H1 (cell line): ENCODE measurements at regions not wholly inside any gene's neighbourhood (a gene's known extent, or its start where the extent isn't known, plus 50 kb on each side); places are given as distances from the start of the nearest gene placed in this dataset.

Experiments used
- CBX5 ChIP-seq: fragments of 300-800, 300-1000 bp; sonication (generic); IDR thresholded peaks from 2 replicates; pipeline ENCODE4 v1.7.1; 2016; ENCODE audit warnings: antibody characterized with exemption, low read length, low read depth
- EGR1 ChIP-seq: IDR thresholded peaks from 2 replicates; pipeline ENCODE4 v1.6.1; 2011; ENCODE audit warnings: low read depth, low read length, borderline replicate concordance
- EZH2 ChIP-seq: fragments of 200-600 bp; sonication (generic); IDR thresholded peaks from 2 replicates; pipeline ENCODE4 v1.7.1; 2012; ENCODE audit warnings: low read depth, mild to moderate bottlenecking, moderate library complexity, low read length, inconsistent platforms; ENCODE audit not compliant: severe bottlenecking
- HDAC6 ChIP-seq: IDR thresholded peaks from one replicate; pipeline ENCODE4 v1.7.1; 2012; ENCODE audit warnings: low read depth, mild to moderate bottlenecking, inconsistent platforms, low read length, moderate library complexity
- POLR2A ChIP-seq, 2 experiments: IDR thresholded peaks; 1 replicate in 1 of 2; 2 replicates in 1 of 2; pipeline ENCODE4 v1.6.1; 2011; ENCODE audit warnings: low read depth in 2 of 2, low read length in 2 of 2, mild to moderate bottlenecking in 2 of 2; ENCODE audit errors: control extremely low read depth in 1 of 2
- POLR2AphosphoS5 ChIP-seq: IDR thresholded peaks from 2 replicates; pipeline ENCODE4 v1.6.1; 2011; ENCODE audit warnings: low read depth, low read length
- SIN3A ChIP-seq, 2 experiments: IDR thresholded peaks in 1 of 2; conservative IDR thresholded peaks in 1 of 2; 2 replicates each; pipeline ENCODE4 v1.6.1; 2011 to 2012; ENCODE audit warnings: low read length in 2 of 2, improper control_type of control experiment in 1 of 2, low read depth in 1 of 2, mild to moderate bottlenecking in 1 of 2
- TAF1 ChIP-seq: IDR thresholded peaks from 2 replicates; pipeline ENCODE4 v1.6.1; 2011; ENCODE audit warnings: mild to moderate bottlenecking, low read depth, low read length
- TBP ChIP-seq: IDR thresholded peaks from 2 replicates; pipeline ENCODE4 v1.6.1; 2011; ENCODE audit warnings: low read depth, low read length, improper control_type of control experiment
- TF ChIP-seq, protein P1 (sequence below), 3 experiments: IDR thresholded peaks; 1 replicate in 2 of 3; 2 replicates in 1 of 3; pipeline versions ENCODE4 v1.5.1 to v1.6.1; 2011; ENCODE audit warnings: low read length in 3 of 3, mild to moderate bottlenecking in 3 of 3, inconsistent platforms in 2 of 3, low read depth in 1 of 3, moderate library complexity in 1 of 3; ENCODE audit not compliant: insufficient read depth in 1 of 3; ENCODE audit errors: control extremely low read depth in 1 of 3
- TF ChIP-seq, protein P2 (sequence below): IDR thresholded peaks from 2 replicates; pipeline ENCODE4 v1.6.1; 2012; ENCODE audit warnings: inconsistent platforms

DNA sequence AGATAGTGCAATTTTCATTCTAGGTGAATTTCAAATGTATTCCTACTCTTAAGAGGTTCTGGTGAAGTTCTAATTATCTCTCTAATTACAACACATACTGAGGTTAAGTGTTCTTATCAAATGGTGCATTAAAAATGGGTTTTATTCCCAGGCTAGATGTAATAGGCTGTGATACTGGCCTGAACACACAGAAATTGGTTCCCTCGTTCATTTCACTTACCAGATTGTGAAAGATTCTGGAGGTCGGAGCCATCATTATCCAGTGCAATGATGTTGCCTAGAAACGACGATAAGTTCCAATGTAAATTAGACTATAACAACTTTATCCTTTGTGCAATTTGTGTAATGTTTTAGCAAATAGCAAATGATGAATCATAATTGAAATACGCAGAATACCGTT is 172.6 kb upstream of the SOX4 start:
- no peak for TF ChIP-seq POLR2AphosphoS5
- TF ChIP-seq, protein P1, sequence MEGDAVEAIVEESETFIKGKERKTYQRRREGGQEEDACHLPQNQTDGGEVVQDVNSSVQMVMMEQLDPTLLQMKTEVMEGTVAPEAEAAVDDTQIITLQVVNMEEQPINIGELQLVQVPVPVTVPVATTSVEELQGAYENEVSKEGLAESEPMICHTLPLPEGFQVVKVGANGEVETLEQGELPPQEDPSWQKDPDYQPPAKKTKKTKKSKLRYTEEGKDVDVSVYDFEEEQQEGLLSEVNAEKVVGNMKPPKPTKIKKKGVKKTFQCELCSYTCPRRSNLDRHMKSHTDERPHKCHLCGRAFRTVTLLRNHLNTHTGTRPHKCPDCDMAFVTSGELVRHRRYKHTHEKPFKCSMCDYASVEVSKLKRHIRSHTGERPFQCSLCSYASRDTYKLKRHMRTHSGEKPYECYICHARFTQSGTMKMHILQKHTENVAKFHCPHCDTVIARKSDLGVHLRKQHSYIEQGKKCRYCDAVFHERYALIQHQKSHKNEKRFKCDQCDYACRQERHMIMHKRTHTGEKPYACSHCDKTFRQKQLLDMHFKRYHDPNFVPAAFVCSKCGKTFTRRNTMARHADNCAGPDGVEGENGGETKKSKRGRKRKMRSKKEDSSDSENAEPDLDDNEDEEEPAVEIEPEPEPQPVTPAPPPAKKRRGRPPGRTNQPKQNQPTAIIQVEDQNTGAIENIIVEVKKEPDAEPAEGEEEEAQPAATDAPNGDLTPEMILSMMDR (IDR thresholded peaks at IDR 0.05; ENCODE audit: control extremely low read depth in 1 of 3, insufficient read depth in 1 of 3, low read depth in 1 of 3, low read length in 3 of 3), result no peak
- TF ChIP-seq EGR1, result no peak
- TF ChIP-seq TBP, result no peak
- TF ChIP-seq CBX5, result no peak
- TF ChIP-seq TAF1, result no peak
- TF ChIP-seq POLR2A (IDR thresholded peaks at IDR 0.05; ENCODE audit: control extremely low read depth in 1 of 2, low read depth in 2 of 2, low read length in 2 of 2), result no peak
- TF ChIP-seq EZH2, result no peak
- TF ChIP-seq SIN3A (conservative IDR thresholded peaks at IDR 0.05 in 1 of 2, IDR thresholded peaks at IDR 0.05 in 1 of 2; ENCODE audit: low read depth in 1 of 2, low read length in 2 of 2), result no peak
- TF ChIP-seq, protein P2, sequence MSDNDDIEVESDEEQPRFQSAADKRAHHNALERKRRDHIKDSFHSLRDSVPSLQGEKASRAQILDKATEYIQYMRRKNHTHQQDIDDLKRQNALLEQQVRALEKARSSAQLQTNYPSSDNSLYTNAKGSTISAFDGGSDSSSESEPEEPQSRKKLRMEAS, result no peak
- TF ChIP-seq HDAC6, result no peak
